HEK293 (cell line): ENCODE measurements at regions not wholly inside any gene's neighbourhood (a gene's known extent, or its start where the extent isn't known, plus 50 kb on each side); places are given as distances from the start of the nearest gene placed in this dataset.

Source experiments
- ZNF132 ChIP-seq: fragments of 450-650 bp; formaldehyde crosslinking; IDR thresholded peaks from 2 replicates; pipeline ENCODE4 v1.5.1; 2017; ENCODE audit warnings: missing biosample characterization, missing genetic modification characterization, borderline replicate concordance
- ZNF837 ChIP-seq: fragments of 450-650 bp; formaldehyde crosslinking; IDR thresholded peaks from 2 replicates; pipeline ENCODE4 v1.5.1; 2016; ENCODE audit warnings: missing biosample characterization, missing genetic modification characterization

- TF ChIP-seq ZNF132 (tag by site-specific recombination) (no peak), ZNF837 (tag by site-specific recombination) (no peak)
These were observed 1556.6 kb downstream of the NCAM2 start for GRCh38 chr21:22554690-22555316.
